Stimulated activated CD4-positive, alpha-beta T cell treated with anti-CD3 and anti-CD28 coated beads, Interleukin-4, amount 100 ng/mL, for 24 hours (primary cell): ENCODE measurements at regions not wholly inside any gene's neighbourhood (a gene's known extent, or its start where the extent isn't known, plus 50 kb on each side); places are given as distances from the start of the nearest gene placed in this dataset.
A peak's percentile ranks its signal among the peaks of the same experiment; 100 is the strongest.

Experiments
- DNase-seq: peaks from one replicate; pipeline ENCODE4 v3.0.0-alpha.2; 2020

DNA sequence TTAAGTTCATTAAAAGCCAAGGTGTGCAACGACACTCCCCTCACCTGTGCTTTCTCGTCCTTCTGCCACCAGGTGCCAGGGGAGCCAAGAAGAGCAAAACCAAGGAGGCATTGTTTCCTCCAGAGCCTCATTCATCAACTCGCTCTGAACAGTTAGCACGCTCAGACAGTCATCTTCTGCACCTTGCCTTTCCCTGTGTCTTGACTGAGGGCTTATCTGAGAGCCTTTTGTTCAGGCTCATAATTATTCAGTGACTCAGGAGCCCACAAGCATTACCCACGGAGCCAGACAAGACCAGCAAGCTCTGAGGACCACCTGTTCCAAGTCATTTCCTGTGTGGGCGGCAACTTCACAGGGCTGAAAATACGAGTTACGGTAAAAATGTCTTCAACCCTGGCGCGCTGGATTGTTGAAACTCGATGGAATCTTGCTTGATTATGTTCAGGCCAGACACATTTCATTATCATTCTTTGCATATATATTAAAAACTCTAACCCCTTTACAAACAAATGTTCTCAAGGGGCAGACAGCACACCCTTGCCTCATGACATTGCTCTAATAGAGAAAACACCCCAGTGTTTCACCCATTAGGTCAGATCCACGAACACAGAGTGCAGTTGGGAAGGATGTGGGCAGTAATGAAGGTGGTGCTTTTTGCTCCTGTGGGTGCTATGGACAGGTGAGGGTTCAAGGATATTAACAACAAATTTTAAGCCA lies 89.7 kb upstream of the RUNX1 start:
- peak; percentile 83 for DNase-seq

DNA sequence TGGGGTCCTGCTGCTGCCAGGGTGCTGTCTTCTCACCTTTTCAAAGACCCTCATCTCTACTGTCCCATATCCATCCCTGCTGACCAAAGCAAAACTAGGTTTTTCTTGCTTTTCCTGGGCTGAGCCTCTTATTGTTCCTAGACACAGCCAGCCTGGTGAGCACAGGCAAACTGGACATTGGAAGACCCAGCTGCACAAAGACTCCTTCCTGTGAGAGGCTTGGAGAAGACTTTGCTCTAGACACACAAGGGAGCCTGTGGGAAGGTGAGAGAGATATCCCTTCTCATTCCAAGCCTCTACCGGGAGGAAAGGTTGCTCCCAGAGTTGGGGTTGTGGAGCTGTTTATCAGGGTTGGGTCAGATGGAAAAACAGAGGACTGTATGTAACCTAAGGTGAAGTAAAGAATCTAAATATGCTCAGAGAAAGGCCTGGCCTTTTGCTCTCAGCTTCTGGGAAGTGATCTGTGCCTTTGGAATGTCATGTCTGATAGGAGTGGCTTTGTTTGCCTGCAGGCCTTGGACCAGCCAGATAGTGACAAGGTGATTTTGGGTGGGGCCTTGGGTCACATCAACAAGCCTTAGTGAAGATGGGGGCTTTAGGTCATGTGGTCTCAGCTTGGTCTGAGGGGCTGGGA lies 87.6 kb upstream of the RUNX1 start:
- DNase-seq = no peak

DNA sequence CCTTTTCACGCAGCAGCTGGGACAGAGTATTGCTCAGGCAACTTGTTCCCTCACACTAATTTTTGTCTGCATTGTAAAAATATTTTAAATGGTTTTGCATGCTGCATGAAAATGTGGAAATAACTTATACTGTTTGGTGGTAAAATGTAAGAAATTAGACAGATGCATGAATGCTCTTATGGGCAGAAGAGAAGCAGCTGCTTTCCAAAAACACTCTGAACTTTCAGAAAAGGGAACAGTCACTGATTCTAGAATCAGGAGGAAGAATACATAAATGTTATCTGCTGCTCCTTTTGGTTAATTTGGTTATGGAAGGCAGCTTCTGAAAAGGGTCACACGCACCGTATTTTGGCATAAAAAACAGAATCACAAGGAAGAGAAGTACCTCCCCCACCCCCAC lies 87.0 kb upstream of the RUNX1 start:
- DNase-seq = no peak

DNA sequence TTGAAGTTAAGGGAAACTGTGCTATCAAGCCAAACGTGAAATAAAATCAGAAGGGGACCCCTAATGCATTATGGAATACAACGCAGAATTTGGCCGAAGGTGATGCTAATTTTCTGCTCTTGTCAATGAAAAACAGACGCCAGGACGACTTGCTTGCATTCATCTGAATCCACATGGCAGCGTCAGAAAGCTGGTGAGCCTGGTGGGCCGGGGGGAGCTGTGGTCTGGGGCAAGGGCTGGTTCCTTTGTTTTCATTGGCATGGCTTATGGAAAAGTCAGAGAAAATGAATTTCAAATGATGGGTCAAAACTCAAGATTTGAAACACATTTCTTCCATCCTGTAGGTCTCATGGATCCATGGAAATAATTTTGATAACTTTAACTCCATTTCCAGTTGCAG lies 86.4 kb upstream of the RUNX1 start:
- DNase-seq = no peak

DNA sequence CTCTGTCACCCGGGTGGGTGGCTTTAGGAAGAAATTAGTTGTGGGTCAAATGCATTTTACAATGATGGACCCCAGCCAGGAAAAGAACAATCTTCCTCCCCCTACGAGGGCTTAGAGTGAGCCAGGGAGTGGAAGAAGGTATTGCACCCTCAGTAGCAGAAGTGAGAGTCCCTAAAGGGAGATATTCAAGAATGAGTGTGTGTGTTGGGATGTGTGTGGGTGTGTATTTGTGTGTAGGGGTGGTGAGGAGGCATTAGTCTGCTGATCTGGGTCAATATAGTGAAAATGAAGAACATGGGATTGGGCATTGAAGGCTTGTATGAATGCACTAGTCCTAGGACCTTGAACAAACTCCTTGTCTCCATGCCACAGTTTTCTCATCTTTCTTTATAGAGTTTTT lies 85.2 kb upstream of the RUNX1 start:
- no peak for DNase-seq

DNA sequence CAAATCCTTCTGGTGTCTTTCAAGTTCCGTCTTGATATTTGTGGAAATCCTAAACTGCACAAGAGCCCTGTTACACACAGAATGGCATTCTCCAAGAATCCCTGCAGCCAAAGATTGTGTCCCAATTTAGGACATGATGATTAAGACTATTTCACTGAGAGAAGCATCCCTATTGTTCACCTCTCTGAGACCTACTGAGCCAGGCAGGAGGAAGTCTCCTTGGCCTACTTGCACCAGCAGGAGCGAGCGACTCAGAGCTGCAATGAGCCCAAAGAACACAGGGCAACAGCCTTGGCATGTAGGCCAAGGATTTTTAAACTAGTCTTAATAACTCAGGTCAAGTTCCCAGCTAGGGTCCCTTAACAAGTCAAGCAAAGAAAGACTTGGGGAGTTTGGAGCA lies 79.4 kb upstream of the RUNX1 start:
- no peak for DNase-seq

DNA sequence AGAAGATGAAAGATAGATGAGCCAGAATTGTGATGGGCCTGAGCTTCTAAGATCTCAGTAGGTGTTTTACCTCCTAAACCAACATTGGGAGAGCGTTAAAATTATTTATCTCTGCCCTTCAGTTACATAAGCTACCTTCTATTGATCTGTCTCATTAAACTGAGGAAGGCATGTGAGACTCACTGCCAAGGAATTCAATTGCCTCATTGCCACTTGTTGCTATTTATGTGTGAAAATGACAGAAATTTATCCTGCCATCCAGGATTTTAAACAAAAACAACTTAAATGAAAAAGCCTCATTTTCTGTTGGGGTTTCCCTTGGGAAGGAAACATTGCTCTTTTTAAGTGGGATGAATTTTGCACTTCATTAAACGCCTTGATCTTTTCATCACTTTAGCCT lies 78.7 kb upstream of the RUNX1 start:
- DNase-seq = no peak

DNA sequence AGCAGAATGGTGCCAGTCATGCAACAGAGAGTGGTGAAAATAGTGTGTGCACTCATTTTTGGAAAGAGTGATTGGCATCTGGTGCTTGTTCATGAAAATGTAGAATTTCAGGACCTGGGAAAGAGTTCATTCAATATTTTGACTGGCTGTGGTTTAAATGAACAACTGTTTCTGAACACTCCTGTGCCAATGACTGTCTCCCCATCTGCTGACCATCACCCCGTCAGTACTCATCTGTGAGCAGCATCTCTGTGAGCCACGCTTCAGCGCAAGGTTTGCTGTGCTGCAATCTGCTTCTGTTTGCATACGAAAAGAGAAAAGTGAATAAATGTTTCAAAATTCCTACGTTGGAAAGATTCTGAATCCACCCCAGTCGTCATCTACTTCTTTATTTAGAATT lies 77.9 kb upstream of the RUNX1 start:
- no peak for DNase-seq

DNA sequence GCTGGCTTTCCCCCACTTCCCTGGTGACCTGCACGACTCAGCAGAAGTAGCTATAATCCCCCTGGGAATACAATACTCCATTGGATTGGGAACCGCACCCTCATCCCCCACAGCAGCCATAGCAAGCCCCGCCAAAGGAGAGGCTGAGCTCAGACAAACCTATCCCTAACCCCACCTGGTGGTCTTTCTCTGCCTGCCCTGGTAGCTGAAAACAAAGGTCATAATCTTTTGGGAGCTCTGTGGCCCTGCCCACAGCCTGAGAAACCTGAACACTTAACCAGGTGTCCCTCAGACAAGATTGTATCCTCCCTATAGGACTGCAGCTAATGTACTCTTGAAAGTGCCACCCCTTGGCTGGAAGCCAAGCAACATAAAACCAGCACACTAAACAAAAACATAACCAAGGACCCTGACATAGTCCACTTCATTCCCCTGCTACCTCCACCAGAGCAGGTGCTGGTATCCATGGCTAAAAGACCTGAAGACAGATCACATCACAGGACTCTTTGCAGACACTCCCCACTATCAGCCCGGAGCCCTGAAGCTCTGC lies 71.6 kb upstream of the RUNX1 start:
- no peak for DNase-seq

DNA sequence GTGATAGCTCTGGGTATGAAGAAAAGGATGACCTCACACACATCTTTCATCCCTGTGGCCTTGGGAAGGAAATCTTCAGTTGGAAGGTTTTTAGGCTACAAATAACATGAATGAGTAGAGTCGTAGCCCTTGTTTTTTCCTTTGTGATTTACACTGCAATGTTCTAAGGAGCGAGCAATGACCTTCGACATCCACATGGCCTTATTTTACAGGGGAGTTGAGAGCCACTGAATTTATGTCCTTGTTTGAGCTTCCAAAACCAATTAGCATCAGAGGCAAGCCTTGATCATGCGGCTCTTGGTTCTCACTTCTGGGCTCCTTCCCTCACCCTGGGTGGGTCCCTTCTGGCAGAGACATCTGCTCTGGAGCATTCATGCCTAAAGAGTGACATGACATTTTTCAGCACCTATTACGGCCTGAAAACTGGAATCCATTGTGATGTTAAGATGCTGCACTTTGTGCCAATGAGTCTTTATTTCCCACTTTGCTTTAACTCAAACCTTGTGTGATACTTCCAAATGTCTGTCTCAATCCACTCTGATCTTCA lies 70.5 kb upstream of the RUNX1 start:
- DNase-seq = no peak

DNA sequence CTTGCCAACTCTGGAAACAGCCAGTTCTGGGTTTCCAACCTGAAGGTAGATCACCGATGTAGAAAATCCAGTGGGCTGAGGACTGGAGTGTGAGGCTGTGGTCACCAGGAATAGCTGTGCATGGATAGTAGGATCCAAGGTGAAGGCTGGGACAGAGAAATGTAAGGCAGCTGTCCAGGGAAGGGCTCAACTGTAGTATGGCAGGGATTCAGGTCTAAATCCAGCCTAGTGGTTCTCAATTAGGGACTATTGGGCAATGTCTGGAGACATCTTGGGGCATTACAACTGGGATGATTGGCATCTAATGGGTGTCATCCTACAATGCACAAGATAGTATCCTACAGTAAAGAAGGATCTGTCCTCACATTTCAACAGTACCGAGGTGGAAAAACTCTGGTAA lies 67.7 kb upstream of the RUNX1 start:
- DNase-seq = no peak

DNA sequence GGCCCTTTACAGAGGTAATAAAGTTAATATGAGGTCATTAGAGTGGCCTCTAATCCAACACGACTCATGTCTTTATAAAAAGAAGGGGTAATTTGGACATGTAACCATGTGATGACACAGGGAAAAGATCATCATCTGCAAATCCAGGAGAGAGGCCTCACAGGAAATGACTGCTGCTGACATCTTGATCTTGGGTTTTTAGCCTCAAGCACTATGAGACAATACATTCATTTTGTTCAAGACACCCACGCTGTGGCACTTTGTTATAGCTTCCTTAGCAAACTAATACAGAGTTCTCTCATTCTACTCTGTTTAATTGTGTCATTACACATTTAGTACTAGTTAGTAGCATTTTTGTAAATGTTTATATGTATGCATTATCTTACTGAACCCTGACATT lies 64.0 kb upstream of the RUNX1 start:
- DNase-seq = no peak

DNA sequence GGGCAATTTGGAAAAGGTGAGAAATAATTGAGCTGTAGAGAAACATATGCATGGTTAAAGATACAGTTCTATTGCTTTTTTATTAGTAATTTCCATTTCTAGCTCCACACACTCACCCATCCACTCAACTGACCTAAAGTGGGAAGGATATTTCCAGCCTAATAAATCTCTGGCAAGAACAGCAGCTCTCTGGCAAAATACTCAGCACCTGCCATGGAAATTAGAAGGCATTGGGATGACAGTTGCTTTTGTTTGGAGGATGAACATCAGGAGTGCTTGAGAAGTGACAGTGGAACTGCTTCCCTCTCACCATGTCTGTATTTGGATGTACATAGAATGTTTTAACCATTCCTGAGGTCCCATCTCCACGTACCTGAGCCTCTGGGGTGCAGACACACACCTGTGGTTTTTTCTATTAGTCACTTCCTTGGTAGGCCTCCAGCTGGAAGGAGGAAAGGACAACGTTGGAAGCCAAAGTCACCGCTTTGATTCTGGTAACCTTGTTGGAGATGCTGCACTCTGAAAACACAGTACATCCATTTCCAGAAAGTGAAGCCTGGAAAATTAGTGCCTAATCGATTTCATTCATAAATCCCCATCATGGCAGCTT lies 62.3 kb upstream of the RUNX1 start:
- no peak for DNase-seq

DNA sequence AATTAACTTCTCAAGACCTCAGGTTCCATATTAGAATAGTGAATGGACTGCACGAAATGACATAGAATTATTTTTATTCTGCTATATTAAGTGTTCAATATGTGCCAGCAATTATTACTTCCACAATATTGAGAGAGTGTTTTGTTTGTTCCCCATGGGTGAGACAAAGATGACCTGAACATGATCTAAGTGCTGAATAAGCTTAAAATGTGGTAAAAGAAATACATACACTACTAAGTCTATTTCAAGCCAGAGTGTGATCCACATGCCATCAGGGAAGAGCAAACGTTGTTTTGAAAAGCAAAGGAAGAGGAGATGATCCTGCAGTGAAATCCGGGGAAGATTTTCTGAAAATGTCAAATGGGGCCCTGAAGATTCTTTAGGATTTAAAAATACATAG lies 59.8 kb upstream of the RUNX1 start:
- no peak for DNase-seq

DNA sequence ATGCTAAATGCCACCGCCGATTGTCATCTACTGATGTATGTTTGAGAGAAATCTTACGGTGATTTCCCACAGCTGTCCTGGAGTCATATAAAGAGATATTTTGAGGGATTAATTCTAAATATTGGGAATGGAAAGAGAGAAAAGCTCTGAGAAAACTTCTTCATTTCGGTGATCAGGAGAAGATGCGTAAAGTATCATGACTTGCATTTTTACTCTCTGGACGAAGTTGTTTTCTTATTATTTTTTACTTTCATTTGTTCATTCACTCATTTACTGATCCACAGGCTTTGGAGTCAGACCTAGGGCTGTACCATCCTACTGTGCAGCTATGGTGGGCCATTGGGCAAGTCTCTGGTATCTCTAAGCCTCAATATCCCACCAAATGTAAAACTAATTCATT lies 58.4 kb upstream of the RUNX1 start:
- DNase-seq = no peak

DNA sequence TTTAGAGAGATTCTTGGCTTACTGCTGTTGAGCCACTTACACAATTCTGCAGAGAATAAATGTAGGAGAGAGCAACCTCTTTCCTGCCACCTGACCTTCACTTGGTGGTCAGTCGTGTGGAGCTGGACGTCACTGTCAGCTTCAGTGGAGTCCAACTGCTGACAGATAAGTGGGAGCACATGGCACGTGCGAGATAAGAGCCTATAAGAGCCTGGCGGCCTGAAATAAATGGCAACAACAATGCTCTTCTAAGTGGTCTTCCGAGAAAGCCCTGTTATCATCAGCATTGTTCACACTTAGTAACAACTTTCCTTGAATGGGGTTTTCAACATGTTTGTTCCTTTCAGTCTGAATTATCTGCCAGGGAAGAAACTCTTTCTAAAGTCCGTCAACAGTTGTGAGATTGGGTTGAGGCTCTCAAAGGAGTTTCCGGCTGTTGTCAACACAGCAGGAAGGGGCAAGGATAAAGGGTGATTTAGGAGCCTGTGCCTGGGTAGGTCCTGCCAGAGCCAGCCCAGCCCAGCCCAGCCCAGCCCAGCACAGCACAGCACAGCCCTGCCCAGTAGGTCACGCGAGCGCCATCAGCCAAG lies 57.2 kb upstream of the RUNX1 start:
- no peak for DNase-seq

DNA sequence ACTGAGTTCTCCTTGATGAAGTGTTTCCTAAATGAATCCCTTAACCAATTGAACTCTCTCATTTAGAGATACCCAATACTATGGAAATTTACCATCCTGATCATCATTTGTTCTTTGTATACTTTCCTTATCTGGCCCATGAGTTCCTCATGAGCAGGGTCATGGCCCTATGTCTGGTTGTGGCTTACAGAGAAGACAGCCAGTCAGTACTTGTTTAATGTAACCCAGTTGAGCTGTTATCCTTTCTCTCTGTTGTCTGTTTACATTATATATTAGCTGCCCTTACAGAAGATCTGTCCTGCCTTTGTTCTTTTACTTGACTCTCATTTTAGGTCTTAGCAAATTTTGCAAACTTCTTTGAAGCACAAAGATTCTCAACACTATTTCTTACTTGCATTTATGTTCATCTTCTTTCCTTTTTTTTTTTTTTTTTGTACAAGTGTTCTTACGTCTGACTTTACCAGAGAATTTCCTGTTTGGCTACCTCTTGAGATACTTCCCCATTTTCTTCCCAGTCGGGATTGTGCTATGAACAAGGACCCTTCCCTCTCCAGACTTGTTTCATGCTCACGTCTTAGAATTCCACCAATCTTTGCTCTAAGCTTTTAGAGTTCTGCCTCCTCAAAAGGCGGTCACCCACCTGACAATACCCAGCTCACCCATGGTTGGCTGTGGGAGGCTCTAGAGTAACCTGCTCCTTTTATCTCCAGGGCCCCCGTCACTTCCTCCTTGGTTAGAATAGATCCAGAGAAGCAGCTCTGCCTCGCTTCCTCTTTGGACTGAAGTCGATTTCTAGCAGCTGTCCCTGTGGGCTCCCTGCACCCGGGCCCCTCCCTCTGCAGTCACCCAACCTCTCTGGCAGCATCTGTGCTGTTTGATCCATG lies 53.6 kb upstream of the RUNX1 start:
- peak; percentile 22 for DNase-seq

DNA sequence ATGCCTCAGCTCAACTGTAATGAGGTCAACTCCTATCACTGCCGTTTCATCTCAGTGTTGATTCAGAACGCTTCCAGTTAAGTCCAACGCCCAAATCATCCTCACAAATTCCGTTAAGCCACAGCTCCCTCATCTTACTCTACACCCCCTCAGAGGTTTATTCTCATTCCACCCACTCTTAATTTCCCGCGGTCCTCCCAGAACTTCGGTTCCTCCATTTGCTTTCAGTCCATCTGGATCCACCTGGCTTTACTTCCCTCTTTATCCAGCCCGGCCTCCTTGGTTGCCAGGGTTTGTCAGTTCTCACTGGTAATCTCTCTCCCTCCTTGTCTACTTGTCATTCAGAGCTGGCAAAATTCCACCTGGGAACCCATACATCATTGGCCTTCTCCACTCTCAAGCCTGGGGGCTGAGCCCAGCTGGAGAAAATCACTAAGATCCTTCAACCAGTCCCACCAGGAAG lies 51.3 kb upstream of the RUNX1 start:
- no peak for DNase-seq

DNA sequence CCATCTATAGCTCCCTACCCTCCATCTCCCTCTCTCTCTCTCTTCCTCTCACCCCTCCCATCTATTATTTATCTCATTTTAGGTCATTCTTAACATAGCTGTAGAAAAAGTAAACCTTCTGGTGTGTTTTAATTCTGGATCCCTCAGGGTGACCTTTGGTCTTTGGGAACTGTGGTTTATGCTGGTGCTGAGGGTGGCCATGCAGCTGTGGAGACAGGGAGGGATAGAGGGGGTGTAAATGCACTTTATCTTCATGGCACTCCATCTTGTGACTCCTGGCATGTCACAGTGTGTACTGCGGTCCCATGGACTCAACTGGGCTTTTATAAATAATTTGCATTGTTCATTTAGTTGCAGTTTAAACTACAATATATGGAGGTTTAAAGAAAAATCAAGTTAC lies 50.2 kb upstream of the RUNX1 start:
- no peak for DNase-seq
